Epithelial cell of proximal tubule (primary cell): ENCODE measurements at regions not wholly inside any gene's neighbourhood (a gene's known extent, or its start where the extent isn't known, plus 50 kb on each side); places are given as distances from the start of the nearest gene placed in this dataset.
A peak's percentile ranks its signal among the peaks of the same experiment; 100 is the strongest.

Source experiments
- DNase-seq: peaks from one replicate; pipeline ENCODE4 v3.0.0-alpha.2; 2011; ENCODE audit warnings: low read depth
- H3K4me3 ChIP-seq: 2 replicates; pipeline ENCODE4 v1.5.1; 2011; ENCODE audit warnings: low read depth, mild to moderate bottlenecking, low read length
- CTCF ChIP-seq: conservative IDR thresholded peaks from 2 replicates; pipeline ENCODE4 v1.5.1; 2012; ENCODE audit warnings: low read depth, mild to moderate bottlenecking, low read length

- H3K4me3 ChIP-seq, result no peak overlapping the region
- DNase-seq, result no peak
- TF ChIP-seq CTCF, result no peak
Observed at GRCh38 chr2:221810650-221811049, 238.5 kb upstream of the EPHA4 start.

- TF ChIP-seq CTCF, result no peak
- no peak overlapping the region for H3K4me3 ChIP-seq
- DNase-seq, result no peak
Observed at GRCh38 chr2:221810245-221810644, 238.1 kb upstream of the EPHA4 start.

GRCh38 chr2:221808488-221808887 lies 236.4 kb upstream of the EPHA4 start:
- no peak for DNase-seq
- no peak overlapping the region for H3K4me3 ChIP-seq
- TF ChIP-seq CTCF, result no peak

- no peak for DNase-seq
- H3K4me3 ChIP-seq, result no peak overlapping the region
- no peak for TF ChIP-seq CTCF
Observed at GRCh38 chr2:221807706-221808105, 235.6 kb upstream of the EPHA4 start.

- no peak for DNase-seq
- no peak for TF ChIP-seq CTCF
- H3K4me3 ChIP-seq, result no peak overlapping the region
Observed at GRCh38 chr2:221802089-221802488, 230.0 kb upstream of the EPHA4 start.

GRCh38 chr2:221792971-221793521 lies 220.9 kb upstream of the EPHA4 start:
- no peak for DNase-seq
- no peak for TF ChIP-seq CTCF
- H3K4me3 ChIP-seq, result no peak overlapping the region

- peak; percentile 29 for DNase-seq
- no peak overlapping the region for H3K4me3 ChIP-seq
- TF ChIP-seq CTCF, result no peak
Observed at GRCh38 chr2:221791844-221792243, 219.7 kb upstream of the EPHA4 start.
